Fibroblast of peridontal ligament (primary cell): ENCODE measurements at regions not wholly inside any gene's neighbourhood (a gene's known extent, or its start where the extent isn't known, plus 50 kb on each side); places are given as distances from the start of the nearest gene placed in this dataset.

Experiments
- DNase-seq: peaks from one replicate; pipeline ENCODE4 v3.0.0-alpha.2; 2010; ENCODE audit errors: extremely low read depth

DNA sequence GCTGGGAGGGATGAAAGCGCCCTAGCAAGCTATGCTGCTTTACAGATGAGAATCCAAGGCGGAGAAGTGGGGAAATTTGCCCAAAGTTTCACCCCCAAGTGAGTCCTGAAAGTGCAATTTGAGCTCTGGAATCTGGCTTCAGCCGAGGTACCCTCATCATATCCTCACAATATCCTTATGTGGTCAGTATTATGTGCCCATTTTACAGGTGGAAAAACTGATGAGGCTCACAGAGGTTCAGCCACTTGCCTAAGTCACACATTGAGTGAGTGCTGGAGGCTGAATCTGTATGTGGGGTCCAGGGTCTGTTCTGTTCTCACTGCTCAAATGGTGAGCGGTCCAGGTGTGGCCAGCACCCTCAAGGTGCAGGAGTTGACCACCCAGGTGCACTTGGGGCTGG lies 85.3 kb downstream of the MATN1 start:
- no peak for DNase-seq

DNA sequence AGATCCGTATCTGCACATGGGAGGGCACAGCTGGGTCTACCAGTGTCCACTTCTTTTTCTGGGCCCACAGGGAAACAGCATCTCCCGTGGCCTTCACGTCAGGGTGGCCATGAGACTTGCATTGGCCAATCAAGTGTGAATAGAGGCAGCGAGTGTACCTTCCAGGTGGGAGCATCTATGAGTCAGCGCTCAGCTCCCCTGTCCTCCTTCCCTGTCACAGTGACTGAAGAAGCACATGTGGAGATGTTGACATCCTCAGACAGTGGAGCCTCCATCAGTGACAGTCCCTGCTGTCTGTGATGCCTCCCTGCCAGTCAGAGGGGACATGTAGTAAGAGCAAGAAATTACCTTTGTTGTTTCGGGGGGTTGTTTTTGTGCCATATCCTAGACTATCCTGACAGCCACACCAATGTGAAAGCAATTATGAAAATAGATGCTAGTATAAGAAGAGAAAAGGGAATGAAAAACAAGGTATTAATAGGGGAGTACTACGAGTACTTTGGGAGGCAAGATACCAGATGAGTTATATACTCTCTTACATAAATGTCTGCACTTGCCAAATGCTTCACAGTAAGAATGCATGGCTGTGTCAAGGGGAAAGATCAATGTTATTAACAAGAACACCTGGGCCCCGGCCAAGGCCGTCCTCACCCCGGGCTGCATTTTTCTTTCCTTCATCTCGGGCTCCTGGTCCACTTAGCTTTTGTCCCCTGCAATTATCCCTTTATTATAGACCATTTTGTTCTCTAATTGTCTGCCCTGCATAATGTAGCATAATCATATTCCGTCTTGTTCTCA lies 86.0 kb downstream of the MATN1 start:
- no peak for DNase-seq

- DNase-seq, result no peak
Observed at GRCh38 chr1:30636621-30637020, 86.8 kb downstream of the MATN1 start.

DNA sequence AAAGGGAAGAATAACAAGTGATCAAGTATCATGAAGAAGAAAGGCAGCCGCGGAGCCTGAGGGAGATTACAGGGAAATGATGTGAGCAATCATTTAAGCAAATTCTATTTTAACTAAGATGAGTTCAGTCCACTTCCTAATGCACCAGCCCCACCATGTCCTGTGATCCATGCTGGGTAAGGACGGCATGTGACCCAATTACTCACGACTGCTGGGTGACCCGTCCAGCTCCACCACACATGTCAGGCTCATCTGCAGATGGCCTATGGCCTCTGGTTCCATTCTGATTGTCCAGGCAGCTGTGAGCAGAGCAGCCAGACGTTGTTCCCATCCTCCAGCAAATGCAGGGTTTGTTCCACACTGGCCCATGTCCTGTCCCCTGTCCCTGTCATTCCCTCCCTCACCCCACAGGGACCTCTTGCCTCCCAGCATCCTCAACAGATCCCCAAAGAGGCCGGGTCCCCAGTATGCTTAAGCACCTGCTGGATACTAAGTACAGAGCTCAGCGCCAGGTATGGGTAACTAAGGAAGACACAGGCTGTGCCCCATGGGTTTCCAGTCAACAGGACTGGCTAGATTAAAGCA lies 87.9 kb downstream of the MATN1 start:
- DNase-seq, result no peak

GRCh38 chr1:30634507-30634906 lies 88.9 kb downstream of the MATN1 start:
- DNase-seq, result no peak

DNA sequence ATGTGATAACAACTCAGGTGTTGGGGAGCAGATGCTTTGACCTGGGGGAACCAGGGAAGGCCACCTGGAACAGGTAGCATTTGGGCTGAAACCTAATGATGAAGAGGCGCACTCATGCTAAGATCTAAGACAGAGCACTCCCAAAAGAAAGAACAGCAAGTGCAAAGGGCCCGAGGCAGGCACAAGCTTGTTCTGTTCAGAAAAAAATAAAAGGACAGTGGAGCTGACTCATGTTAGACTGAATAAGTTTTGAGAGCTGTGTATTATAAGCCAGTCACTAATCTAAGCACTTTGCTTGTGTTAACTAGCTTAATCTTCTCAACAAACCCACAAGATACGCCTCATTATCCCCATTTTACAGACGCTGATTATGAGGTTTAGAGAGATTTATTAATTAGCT lies 90.1 kb downstream of the MATN1 start:
- DNase-seq, result no peak

GRCh38 chr1:30632481-30632880 lies 90.9 kb downstream of the MATN1 start:
- DNase-seq, result no peak

- DNase-seq, result no peak
Observed at GRCh38 chr1:30631700-30632099, 91.7 kb downstream of the MATN1 start.

DNA sequence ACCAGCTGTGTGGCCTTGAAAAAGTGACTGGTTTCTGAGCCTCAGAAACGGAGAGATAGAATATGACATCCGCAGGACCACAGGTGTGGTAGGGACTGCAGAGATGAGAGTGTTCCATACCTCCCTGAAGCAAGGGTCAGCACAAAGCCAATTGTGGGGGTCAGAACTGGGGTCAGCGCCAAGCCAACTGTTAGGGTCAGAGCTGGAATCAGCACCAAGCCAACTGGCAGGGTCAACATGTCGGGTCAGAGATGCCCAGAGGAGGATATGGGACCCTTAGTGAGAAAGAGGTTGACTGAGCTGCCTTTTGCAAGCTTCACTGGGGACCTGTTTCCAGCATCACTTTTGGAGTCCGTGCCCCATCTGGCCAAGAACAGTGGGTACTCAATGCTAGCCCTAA lies 93.9 kb downstream of the MATN1 start:
- no peak for DNase-seq

GRCh38 chr1:30627994-30628393 lies 95.4 kb downstream of the MATN1 start:
- no peak for DNase-seq

DNA sequence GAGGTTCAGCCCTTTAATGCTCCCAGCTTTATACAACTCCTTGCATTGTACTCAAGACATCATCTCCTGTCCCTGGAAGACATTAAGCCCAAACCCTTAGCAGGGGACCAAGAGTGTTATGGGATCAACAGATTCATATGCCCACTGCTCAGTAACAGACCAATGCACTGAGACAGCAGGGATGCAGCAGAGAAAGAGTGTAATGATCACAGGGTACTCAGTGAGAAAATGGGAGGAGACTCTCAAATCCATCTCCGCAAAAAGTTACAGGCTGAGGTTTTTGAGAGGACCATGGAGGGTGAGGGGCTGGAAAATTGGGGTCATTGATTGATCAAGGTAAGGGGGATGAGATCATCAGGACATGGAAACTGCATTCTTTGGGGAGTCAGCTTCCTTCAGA lies 96.2 kb downstream of the MATN1 start:
- no peak for DNase-seq

DNA sequence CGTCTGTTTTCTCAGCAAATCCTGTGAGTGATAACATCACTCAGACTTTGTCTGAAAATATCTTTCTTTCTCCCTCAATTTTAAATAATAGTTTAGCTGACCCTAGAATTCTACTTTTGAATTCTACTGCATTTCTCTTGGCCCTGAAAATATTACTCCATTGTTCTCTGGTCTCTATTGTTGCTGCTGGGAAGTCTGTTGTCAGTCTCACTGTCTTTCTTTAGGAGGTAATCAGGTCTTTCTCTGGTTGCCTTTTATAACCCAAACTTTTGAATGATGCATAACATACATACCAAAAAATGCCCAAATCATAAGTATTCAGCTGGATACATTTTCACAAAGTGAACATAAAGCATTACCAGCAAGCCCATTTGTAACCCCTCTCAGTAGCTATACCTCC lies 100.0 kb downstream of the MATN1 start:
- DNase-seq, result no peak

DNA sequence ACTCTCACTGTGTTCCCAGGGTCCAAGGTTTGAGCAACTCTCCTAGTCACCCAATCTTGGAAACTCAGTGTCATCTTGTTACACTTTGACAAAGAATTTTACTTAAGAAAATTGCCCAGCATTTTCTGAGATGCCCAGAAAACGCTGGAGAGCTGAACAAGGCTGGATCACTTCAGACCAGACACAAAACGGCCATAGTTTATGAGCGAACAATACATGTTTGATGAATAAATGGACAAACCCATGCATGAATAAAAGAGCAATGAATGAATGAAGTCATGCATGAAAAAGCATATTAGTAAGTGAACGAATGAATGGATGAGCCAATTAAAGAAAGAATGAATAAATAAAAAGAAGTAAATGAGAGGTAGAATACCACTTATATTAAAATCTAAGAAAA lies 103.8 kb downstream of the MATN1 start:
- DNase-seq, result no peak

GRCh38 chr1:30618335-30618747 lies 105.0 kb downstream of the MATN1 start:
- DNase-seq, result no peak

GRCh38 chr1:30616759-30617158 lies 106.6 kb downstream of the MATN1 start:
- DNase-seq, result no peak

GRCh38 chr1:30615816-30616590 lies 107.4 kb downstream of the MATN1 start:
- no peak for DNase-seq

DNA sequence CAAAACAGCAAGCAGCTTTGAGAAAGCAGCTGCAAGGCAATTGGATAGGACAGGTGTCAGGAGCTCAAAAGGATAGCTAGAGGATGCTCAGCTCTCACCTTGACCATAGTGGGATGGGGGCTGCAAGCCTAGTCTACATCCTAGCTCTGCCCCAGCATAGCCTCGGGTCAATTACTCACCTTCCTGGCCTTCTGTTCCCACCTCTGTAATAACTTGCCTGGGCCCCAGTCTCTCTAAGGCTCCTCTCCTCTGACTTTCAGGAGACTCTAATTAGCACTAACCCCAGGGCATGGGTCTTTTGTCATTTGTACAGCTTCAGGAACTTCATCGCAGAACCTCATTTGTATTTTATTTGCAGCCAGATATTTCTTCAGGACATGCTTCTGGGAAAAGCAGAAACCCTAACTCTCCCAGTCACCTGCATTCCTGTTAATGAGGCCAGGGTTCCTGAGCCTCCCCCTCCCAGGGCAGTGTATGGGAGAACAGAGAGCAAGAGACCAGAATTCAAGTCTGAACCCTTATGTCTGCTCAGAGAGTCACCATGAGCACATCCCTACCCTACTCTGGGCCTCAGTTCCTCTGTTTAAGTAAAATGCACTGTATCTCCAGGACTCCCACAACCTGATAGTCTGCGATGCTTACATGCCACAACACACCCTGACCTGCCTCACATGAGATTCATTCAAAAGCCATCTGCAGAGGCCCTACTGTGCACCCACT lies 108.1 kb downstream of the MATN1 start:
- DNase-seq, result no peak

DNA sequence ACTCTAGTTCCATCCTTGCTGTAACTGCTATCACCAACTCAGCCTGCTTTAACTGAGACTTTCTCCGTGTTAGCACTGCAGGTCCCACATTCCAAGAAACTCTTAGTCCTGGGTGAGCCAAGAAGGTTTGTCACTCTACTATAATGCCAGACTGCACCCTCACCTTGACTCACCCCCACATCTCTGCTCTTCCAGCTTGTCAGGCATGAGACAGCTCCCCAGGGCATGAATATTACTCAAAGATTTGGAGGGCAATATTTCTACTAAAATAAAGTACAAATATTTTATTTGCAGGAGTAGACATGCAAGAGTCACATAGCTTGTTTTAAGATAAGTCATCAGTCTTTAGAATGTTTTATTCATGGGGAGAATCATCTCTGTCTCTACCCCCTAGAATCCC lies 110.2 kb downstream of the MATN1 start:
- DNase-seq, result no peak

- no peak for DNase-seq
Observed at GRCh38 chr1:30612536-30613065, 110.8 kb downstream of the MATN1 start.

DNA sequence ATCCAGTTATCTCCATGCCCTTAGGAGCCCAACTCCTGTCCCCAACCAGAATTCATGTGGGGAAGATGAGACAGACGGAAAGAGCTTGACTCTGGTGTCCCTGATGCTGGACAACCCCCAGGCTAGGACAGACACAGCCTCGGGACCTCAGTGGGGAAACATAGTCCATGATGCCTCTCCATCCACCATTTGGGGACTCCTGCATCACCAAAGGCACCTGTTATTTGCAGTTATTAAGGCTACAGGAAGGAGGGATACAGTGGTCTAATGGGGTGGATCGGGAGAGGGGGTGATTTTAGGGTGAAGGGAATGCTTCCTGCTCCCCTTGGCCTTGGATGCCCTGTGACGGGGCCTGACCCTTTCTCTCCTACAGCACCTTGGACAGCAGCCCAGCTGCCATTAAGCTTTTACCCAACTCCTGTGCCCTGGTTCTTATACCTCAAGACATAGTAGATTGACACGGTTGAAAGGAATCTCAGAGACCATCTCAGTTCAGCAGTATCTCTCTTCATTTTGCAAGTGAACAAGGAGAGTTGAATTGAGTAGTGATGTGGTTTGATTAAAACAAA lies 111.6 kb downstream of the MATN1 start:
- no peak for DNase-seq

- DNase-seq, result no peak
Observed at GRCh38 chr1:30610917-30611316, 112.5 kb downstream of the MATN1 start.

GRCh38 chr1:30609999-30610345 lies 113.4 kb downstream of the MATN1 start:
- DNase-seq, result no peak
